ENCODE measurements at regions not wholly inside any gene's neighbourhood (a gene's known extent, or its start where the extent isn't known, plus 50 kb on each side); places are given as distances from the start of the nearest gene placed in this dataset.

DNA sequence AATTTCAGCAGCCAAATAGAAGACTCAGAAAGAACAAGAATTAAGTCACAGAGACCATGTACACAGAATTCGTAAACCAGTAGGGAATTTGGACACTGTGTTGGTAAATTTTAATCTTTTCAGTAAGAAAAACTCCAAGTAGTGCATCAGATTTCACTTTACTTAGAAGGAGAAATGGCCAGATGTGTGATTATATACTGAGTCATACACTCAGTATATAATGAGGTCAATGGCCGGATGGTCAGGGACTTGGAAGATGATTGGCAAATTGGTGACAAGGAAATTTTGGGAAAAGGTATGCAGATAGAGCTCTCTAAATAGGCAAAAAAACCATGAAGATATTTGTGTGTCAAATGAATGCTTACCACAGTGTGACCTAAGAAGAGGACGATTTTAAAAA is 399.8 kb upstream of the LRRC7 start:
- TF ChIP-seq GATA3 (IDR thresholded peaks at IDR 0.05; ENCODE audit: low read depth, low read length) = no peak
- TF ChIP-seq GATA2 (IDR thresholded peaks at IDR 0.05; ENCODE audit: low read depth, low read length) = no peak

DNA sequence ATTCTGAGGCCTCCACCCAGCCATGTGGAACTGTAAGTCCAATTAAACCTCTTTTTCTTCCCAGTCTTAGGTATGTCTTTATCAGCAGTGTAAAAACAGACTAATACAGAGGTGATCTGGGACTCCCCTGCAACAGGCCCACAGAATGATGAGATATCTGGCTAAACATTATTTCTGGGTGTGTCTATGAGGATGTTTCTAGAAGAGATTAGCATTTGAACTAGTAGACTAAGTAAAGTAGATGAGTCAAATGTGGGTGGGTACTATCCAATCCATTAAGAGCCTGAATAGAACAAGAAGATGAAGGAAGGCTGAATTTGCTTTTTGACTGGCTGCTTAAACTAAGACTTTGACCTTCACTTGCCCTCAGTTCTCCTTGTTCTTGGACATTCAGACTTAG is 396.5 kb upstream of the LRRC7 start:
- TF ChIP-seq GATA3 (IDR thresholded peaks at IDR 0.05; ENCODE audit: low read depth, low read length) (no peak), GATA2 (IDR thresholded peaks at IDR 0.05; ENCODE audit: low read depth, low read length) (no peak)

DNA sequence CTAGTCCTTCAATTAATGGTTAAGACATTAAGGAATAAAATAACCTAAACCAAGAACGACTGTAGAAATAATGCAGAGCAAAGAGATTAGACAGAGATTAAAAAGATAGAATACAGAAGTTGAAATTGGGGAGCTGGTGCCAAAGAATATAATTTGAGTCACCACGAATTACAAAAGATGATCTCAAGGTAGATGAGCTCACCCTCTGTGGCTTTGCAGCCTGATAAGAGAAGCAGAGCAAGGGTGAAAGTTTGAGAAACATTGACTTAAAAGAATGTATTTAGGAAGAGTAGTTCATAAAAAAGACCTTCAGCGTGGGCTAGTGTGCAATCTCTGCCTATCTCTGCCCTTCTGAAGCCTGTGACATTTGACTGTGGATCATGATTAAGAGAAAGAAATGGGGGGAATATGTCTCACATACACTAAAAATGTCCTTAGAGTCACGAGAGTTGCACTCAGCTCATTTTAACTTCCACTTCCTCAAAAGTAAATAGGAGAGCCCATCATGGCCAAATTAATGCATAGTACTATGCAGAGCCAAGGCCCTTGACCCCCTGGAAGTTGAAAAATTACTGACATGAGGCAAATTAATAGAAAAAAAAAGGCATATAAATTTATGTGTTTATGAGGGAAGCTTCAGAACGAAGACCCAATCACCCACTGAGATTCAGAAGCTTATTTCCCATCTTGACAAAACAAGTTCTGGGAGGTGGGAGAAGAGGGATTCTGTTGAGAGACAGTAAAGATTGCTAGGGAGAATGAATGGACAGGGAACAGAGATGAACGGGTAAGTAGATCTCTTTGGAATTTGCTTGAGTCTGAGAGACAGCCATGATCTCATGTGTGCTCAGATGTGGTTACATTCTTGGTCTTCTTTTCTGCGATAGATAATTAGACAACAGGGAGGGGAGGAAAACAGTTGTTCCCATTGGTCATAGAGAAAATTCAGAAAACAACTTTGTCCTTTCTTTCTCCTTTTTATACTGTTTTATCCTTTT is 395.4 kb upstream of the LRRC7 start:
- TF ChIP-seq GATA2 (IDR thresholded peaks at IDR 0.05; ENCODE audit: low read depth, low read length) = no peak
- no peak for TF ChIP-seq GATA3 (IDR thresholded peaks at IDR 0.05; ENCODE audit: low read depth, low read length)

DNA sequence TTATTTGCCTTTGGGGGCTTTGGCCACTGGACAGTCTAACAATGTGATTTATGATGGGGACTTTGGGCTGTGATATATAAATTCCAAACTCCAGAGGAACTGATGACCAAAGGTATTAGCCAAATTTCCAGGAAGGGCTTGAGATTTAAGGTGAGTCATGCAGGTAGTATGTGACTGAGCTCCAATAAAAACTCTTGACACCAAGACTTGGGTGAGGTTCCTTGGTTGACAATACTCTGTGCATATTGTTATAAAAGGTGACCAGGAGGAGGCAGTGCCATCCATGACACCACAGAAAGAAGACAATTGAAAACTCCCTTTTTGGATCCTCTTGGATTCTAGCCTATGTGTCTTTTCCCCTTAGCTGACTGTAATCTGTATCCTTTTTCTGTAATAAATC is 392.7 kb upstream of the LRRC7 start:
- TF ChIP-seq GATA3 (IDR thresholded peaks at IDR 0.05; ENCODE audit: low read depth, low read length) = no peak
- TF ChIP-seq GATA2 (IDR thresholded peaks at IDR 0.05; ENCODE audit: low read depth, low read length) = no peak

DNA sequence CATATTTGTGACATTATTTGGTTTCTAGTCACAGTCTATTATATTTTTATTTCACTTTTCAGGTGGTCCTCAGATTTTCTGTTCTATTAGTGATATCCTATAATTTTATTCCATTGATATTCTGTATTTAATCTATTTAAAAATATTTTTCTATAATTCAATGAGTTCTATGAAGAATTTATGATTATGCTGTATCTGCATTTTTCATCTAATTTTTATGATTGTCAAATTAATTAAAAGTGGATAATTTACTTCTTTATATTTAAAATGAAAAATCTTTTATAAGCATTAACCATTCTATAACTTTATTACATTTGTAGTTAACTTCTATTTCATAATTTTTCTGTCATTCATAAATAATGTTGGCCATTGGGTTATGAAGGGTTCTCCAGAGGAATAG is 387.4 kb upstream of the LRRC7 start:
- TF ChIP-seq GATA3 (IDR thresholded peaks at IDR 0.05; ENCODE audit: low read depth, low read length) (no peak), GATA2 (IDR thresholded peaks at IDR 0.05; ENCODE audit: low read depth, low read length) (no peak)

DNA sequence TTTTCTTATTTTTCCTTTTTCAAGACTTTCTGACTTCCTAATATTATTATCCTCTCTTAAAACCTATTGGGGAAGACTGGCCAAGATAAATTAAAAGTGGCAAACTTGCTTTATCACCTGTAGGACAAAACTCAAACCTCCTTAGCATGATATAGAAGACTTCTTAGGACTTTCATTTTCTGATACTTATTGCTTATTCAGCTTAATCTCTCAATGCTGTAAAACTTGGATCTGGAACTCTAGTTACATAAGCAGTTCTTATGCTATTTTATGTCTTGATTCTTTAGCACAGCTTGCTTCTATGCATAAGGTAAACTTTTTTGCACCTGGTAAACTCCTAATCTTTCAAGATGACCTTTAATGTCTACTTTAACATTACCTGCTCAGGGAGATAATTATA is 382.3 kb upstream of the LRRC7 start:
- TF ChIP-seq GATA3 (IDR thresholded peaks at IDR 0.05; ENCODE audit: low read depth, low read length) = no peak
- no peak for TF ChIP-seq GATA2 (IDR thresholded peaks at IDR 0.05; ENCODE audit: low read depth, low read length)

DNA sequence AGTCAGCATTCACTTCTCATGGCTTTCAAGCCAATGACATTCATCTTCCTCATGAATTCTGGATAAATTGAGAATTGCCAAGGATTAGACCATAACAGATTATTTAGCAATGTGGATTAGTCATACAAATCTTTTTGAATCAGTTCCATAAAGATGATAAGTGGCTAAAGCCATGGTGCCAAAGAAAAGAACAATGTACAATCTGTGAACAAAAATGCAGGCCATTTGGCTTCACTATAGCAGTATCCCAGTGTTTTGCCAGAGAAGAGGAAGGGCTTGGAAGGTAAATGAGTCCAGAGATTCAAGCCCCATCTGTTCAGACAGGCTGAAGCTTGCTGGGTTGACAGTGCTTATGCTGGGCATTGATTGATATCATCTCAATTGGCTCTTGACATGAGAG is 376.4 kb upstream of the LRRC7 start:
- TF ChIP-seq GATA2 (IDR thresholded peaks at IDR 0.05; ENCODE audit: low read depth, low read length) (no peak), GATA3 (IDR thresholded peaks at IDR 0.05; ENCODE audit: low read depth, low read length) (no peak)

DNA sequence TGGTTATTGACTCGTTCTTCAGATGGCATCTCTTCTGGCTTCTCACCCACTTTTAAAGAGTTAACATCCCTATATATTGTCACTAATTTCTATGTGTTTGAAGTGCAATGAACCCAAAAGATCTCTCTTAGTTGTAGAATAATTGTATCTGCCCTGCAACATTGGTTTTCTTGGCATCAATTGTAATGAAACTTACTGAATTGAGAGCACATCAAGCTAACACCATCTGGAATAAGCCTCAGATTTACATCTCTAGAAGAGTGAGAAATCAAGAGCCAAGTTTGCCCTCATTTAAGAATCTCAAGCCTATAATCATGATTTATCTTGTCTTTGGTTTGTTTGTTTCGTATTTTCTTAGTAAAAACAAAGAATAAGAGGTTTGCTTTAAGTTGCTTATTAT is 372.6 kb upstream of the LRRC7 start:
- no peak for TF ChIP-seq GATA3 (IDR thresholded peaks at IDR 0.05; ENCODE audit: low read depth, low read length)
- TF ChIP-seq GATA2 (IDR thresholded peaks at IDR 0.05; ENCODE audit: low read depth, low read length) = no peak

DNA sequence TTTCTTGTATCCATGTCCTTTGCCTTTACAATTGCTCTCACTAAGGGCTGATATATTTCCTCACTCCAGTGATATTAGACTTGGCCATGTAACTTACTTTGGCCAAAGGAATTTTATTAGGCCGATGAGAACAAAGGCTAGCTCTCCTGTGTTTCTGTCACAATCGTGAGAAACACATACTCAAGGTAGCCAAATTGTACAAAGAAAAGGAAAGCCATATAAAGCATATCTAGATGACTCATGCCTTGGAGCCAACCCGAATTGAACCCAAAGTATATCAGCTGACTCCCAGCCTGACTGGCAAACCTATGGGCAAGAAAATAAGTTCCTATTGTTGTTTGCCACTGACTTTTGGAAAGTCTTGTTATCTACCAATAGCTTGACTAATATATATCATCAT is 371.7 kb upstream of the LRRC7 start:
- TF ChIP-seq GATA3 (IDR thresholded peaks at IDR 0.05; ENCODE audit: low read depth, low read length) (no peak), GATA2 (IDR thresholded peaks at IDR 0.05; ENCODE audit: low read depth, low read length) (no peak)

DNA sequence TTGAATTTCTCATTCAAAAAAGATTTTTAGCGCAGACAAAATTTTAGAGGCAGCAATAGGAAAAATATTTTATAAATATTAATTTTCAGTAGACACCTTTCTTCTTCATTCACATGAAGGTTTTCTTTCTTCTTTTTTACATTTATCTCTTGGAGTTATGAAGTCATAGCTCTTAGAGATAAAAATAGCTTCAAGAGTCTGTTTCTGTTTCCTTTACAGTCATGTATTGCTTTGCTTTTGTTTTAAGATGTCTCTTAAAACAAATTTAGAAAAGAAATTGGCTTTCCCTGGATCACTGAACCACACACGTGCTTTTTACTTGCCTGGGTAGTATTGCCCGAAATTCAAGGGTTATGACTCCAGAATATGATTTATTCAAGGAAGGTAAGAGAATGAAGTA is 369.9 kb upstream of the LRRC7 start:
- TF ChIP-seq GATA3 (IDR thresholded peaks at IDR 0.05; ENCODE audit: low read depth, low read length) (no peak), GATA2 (IDR thresholded peaks at IDR 0.05; ENCODE audit: low read depth, low read length) (no peak)

DNA sequence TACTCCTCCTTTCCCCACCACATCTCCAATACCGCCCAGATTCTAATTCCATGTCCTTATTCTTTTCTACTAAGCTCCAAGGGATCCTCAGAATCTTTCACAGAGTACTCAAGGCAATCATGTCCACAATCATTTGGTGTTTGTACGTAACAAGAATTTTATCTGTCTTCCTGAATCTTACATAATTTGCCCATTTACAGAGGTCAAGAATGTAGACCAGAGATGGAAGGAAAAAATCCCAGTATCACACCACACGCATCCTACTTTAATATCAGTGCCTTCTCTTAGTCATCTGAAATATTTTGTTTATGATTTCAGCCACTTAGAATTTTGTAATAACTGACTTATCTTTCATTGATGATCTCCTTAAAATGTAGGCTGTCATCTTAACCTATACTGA is 366.0 kb upstream of the LRRC7 start:
- no peak for TF ChIP-seq GATA2 (IDR thresholded peaks at IDR 0.05; ENCODE audit: low read depth, low read length)

DNA sequence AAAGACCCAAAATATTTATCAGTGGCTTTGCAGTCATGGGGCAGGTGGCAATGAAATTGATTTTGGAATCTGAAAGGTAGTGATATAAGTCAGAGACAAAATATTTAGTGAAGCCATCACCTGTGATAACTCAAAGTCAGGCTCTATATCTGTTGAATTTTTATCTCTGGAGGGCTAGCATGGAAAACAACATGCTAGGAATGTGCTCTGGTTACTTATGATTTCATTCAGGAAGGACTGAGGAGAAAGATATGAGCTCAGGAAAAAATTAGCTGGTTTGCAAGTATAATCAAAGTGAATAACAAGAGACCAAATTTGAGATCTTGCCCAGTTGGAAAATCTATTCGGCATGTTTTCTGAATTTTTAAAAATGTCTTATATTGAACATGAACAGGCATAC is 364.6 kb upstream of the LRRC7 start:
- TF ChIP-seq GATA3 (IDR thresholded peaks at IDR 0.05; ENCODE audit: low read depth, low read length) = no peak
- no peak for TF ChIP-seq GATA2 (IDR thresholded peaks at IDR 0.05; ENCODE audit: low read depth, low read length)

DNA sequence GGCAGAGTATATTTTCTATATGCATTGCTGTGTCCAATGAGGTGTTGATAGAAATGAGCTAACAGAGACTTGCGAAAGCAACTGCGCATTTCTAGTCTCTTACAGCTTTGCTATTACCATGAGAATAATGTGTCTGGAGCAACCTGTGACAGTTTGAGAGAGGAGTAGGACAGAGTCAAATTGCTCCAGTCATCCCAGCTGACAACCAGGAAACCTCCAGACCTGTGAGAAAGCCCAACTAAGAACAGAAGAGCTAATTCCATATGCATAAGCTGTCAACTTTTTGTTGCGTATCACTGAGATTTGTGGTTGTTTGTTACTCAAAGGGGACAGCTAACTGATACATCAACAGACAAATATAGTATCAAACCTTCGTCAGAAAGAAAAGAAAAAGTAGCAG is 354.1 kb upstream of the LRRC7 start:
- TF ChIP-seq GATA3 (IDR thresholded peaks at IDR 0.05; ENCODE audit: low read depth, low read length) (no peak), GATA2 (IDR thresholded peaks at IDR 0.05; ENCODE audit: low read depth, low read length) (no peak)

DNA sequence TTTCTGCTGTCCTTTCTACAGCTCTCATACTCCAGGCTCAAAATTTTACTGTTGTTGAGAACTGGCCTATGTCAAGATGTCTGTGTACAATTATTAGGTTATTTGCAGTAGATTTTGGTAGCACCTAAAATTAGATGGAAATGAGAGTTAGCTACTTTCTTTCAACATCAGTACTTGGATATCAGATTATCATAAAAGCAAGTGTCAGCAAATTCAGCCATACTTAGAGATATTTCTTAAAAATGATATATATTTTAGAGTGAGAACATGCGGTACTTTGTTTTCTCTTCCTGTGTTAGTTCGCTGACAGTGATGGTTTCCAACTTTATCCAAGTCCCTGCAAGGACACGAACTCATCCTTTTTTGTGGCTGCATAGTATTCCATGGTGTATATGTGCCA is 351.8 kb upstream of the LRRC7 start:
- TF ChIP-seq GATA2 (IDR thresholded peaks at IDR 0.05; ENCODE audit: low read depth, low read length) = no peak
- no peak for TF ChIP-seq GATA3 (IDR thresholded peaks at IDR 0.05; ENCODE audit: low read depth, low read length)

DNA sequence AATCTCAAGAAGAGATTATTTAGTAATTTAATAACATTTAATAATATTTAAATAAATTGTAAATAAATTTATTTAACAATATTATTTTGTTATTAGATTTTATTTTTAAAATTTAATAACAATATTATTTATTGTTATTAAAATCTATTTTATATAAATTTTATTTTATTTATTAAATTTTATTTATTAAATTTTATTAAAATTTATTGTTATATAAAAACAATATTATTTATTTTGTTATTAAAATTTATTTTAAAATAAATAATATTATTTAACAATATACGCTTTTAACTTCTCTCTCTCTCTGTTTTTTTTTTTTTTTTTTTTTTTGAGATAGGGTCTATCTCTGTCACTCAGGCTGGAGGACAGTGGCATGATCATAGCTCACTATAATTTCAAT is 347.1 kb upstream of the LRRC7 start:
- TF ChIP-seq GATA3 (IDR thresholded peaks at IDR 0.05; ENCODE audit: low read depth, low read length) (no peak), GATA2 (IDR thresholded peaks at IDR 0.05; ENCODE audit: low read depth, low read length) (no peak)
